Ovary (tissue), 7 donors: ENCODE measurements at regions not wholly inside any gene's neighbourhood (a gene's known extent, or its start where the extent isn't known, plus 50 kb on each side); places are given as distances from the start of the nearest gene placed in this dataset.

ENCODE experiments used
- DNase-seq, 5 donors: peaks; one replicate each; pipeline ENCODE4 v3.0.0-alpha.2; 2019 to 2020
- H3K27ac ChIP-seq, 2 donors: fragments of 200-600 bp; one replicate each; pipeline versions ENCODE4 v1.5.1 to v1.8.0; 2019 to 2022
- H3K27me3 ChIP-seq: fragments of 200-600 bp; one replicate; pipeline ENCODE4 v1.8.0; 2022
- H3K36me3 ChIP-seq: fragments of 200-600 bp; sonication (generic); one replicate; pipeline ENCODE4 v1.5.1; 2019
- H3K4me1 ChIP-seq: one replicate; pipeline ENCODE4 v1.8.1; 2013; ENCODE audit warnings: mild to moderate bottlenecking, moderate library complexity; ENCODE audit not compliant: insufficient read depth
- H3K4me3 ChIP-seq: fragments of 200-600 bp; sonication (generic); one replicate; pipeline ENCODE4 v1.5.1; 2017
- H3K9me3 ChIP-seq, 2 donors: fragments of 200-600 bp in 1 of 2; sonication (generic) in 1 of 2; one replicate each; pipeline versions ENCODE4 v1.5.1 to v1.8.1; 2013 to 2019; ENCODE audit warnings: mild to moderate bottlenecking in 1 of 2, moderate library complexity in 1 of 2
- EP300 ChIP-seq: sonication (generic); formaldehyde crosslinking; IDR thresholded peaks from one replicate; pipeline ENCODE4 v1.6.1; 2017; ENCODE audit warnings: antibody characterized with exemption
- POLR2A ChIP-seq: fragments of 450-650 bp; IDR thresholded peaks from one replicate; pipeline ENCODE4 v1.6.1; 2017; ENCODE audit warnings: antibody characterized with exemption, mild to moderate bottlenecking, moderate library complexity
- WGBS, 3 donors: extraction: QIAGEN DNeasy Blood & Tissue Kit in 1 of 3; methylation state at CpG; one replicate each; pipeline versions ENCODE4 v1.1.5 to v1.1.7; 2013 to 2017; 5-methylcytosine and 5-hydroxymethylcytosine counted together
- intact Hi-C, 4 donors: fragments of 100-400 bp; cut with DNase I; formaldehyde crosslinking; loops; one replicate each; pipeline versions ENCODE4 v1.11.0 to v1.15.1; 2022 to 2023
- TF ChIP-seq, protein P1 (sequence below), 3 donors: fragments of 450-650 bp in 2 of 3; fragments of 200-600 bp in 1 of 3; IDR thresholded peaks; one replicate each; pipeline versions ENCODE4 v1.5.1 to v1.8.0; 2016 to 2022; ENCODE audit warnings: antibody characterized with exemption in 3 of 3, mild to moderate bottlenecking in 1 of 3
- donor health status: DM: no; HTN: no; CAD: no; lungs with moderate emphysema.
- donor health status: DM: no; HTN: no; CAD: no.
- donor health status: Bipolar disorder and iron deficiency.
- donor health status: DM: no; HTN: no; CAD: no.
- donor health status: DM: yes; HTN: yes; CAD: no.

DNA sequence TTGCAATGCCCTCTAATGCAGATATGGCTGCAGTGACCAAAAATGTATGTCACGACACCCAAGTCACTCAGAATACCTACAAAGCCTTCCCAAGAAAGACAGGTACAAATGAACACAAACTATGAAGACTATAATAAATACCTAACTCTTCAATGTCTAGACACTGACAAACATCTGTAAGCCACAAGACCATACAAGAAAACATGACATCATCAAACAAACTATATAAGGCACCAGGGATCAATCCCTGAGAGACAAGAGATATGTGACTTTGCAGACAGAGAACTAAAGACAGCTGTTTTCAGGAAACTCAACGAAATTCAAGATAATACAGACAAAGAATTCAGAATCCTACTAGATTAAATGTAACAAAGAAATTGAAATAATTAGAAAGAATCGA is 603.7 kb downstream of the CDH9 start:
- DNase-seq: no peak
- no peak overlapping the region for H3K27ac ChIP-seq
- H3K4me3 ChIP-seq: no peak overlapping the region
- TF ChIP-seq, protein P1, sequence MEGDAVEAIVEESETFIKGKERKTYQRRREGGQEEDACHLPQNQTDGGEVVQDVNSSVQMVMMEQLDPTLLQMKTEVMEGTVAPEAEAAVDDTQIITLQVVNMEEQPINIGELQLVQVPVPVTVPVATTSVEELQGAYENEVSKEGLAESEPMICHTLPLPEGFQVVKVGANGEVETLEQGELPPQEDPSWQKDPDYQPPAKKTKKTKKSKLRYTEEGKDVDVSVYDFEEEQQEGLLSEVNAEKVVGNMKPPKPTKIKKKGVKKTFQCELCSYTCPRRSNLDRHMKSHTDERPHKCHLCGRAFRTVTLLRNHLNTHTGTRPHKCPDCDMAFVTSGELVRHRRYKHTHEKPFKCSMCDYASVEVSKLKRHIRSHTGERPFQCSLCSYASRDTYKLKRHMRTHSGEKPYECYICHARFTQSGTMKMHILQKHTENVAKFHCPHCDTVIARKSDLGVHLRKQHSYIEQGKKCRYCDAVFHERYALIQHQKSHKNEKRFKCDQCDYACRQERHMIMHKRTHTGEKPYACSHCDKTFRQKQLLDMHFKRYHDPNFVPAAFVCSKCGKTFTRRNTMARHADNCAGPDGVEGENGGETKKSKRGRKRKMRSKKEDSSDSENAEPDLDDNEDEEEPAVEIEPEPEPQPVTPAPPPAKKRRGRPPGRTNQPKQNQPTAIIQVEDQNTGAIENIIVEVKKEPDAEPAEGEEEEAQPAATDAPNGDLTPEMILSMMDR (IDR thresholded peaks at IDR 0.05): no peak
- TF ChIP-seq POLR2A (no peak), EP300 (no peak)
- H3K36me3 ChIP-seq: no peaks in the 10 kb centered on the region
- no peaks in the 10 kb centered on the region for H3K27me3 ChIP-seq
- intact Hi-C loops: no loop called here
- H3K4me1 ChIP-seq: no peaks in the 10 kb centered on the region
- H3K9me3 ChIP-seq: no peaks in the 10 kb centered on the region
- 68 to 81% (median 76%) methylated on average over 3 of the region's 3 CpGs for WGBS, 3 donors

DNA sequence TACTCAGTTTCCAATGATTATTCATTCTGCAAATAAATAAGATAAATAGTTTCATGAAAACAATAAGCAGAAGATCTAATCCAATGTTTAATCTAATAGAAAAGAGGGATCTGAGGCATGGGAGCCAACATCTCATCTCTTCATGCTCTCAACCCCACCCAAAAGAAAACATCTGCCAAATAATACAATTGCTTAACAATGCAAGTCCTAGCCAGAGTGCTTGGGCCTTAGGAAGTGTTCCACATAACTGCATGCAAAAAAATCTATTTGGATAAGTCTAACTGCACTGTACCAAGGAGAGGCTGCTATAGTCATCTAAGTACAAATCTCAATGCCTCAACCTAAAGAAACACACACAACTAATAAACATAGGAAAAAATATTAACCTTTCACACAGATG is 606.0 kb downstream of the CDH9 start:
- TF ChIP-seq, protein P1 (IDR thresholded peaks at IDR 0.05): no peak
- TF ChIP-seq POLR2A (no peak), EP300 (no peak)
- DNase-seq: no peak
- intact Hi-C loops: no loop called here
- Histone ChIP-seq H3K36me3 (no peaks in the 10 kb centered on the region), H3K27me3 (no peaks in the 10 kb centered on the region), H3K27ac (no peak overlapping the region), H3K9me3 (no peaks in the 10 kb centered on the region), H3K4me3 (no peak overlapping the region), H3K4me1 (no peaks in the 10 kb centered on the region)

DNA sequence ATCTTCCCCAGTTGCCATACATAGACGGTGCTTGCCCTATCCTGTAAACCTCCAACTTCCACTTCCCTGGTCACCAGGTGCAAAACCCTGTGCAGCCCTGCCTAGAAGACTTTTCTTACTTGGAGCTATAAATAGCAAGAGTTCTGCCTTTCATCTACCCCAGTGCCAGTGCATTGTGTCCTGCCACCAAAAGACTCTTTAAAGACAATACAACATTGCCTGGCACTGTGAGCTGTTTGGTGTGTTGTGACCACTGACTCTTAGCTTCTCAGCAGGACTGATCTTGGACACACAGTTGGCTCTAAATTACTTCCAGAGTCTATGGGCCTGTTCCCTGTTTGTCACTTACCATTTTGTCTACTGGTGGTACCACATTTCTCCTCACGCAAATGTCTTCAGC is 608.1 kb downstream of the CDH9 start:
- TF ChIP-seq EP300: no peak
- TF ChIP-seq POLR2A: no peak
- TF ChIP-seq, protein P1 (IDR thresholded peaks at IDR 0.05): no peak
- Histone ChIP-seq H3K4me3 (no peak overlapping the region), H3K4me1 (no peaks in the 10 kb centered on the region), H3K36me3 (no peaks in the 10 kb centered on the region), H3K27ac (no peak overlapping the region), H3K9me3 (no peaks in the 10 kb centered on the region), H3K27me3 (no peaks in the 10 kb centered on the region)
- no peak for DNase-seq
- WGBS, 3 donors: 83 to 94% (median 83%) methylated on average over 2 of the region's 2 CpGs
- intact Hi-C loops: no loop called here

DNA sequence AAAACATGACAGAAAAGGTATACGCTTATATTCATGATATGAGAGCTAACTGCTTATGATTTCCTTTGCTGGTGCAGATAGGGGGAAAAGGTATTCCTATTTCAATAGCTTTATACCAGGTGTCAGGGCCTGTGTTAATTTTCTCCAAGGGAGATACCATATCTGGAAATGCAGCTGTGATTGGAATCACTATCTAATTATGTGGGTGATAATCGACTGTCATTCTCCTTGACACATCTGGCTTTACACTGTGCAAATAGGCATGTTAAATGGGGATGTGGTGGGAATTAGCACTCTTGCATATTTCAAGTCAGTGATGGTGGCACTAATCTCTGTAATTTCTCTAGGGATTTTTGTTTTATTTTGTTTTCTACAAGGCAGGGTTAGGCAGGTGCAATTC is 611.1 kb downstream of the CDH9 start:
- Histone ChIP-seq H3K4me3 (no peak overlapping the region), H3K9me3 (no peaks in the 10 kb centered on the region), H3K27ac (no peak overlapping the region), H3K4me1 (no peaks in the 10 kb centered on the region), H3K36me3 (no peaks in the 10 kb centered on the region), H3K27me3 (no peaks in the 10 kb centered on the region)
- TF ChIP-seq, protein P1 (IDR thresholded peaks at IDR 0.05): no peak
- TF ChIP-seq EP300 (no peak), POLR2A (no peak)
- DNase-seq: no peak
- 78 to 84% (median 79%) methylated on average over 2 of the region's 2 CpGs for WGBS, 3 donors
- intact Hi-C loops: no loop called here

DNA sequence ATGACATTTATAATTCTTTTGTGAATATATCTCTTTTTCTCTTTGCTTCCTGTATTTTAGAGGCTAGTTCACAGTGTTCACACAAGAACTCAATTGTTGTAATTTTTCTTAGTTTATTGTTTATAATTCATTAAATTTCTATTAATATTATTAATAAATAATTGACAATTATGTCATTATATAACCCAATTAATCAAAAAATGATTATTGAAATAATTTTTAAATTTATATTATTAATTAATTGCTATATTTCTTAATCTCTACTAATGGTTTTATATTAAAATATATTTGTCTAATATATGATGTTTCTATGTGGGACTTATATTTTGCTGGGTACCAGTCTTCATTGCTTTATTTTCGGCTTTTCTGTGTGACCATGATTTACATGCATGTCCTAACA is 618.4 kb downstream of the CDH9 start:
- H3K4me3 ChIP-seq: no peak overlapping the region
- intact Hi-C loops: no loop called here
- DNase-seq: no peak
- H3K27ac ChIP-seq: no peak overlapping the region
- TF ChIP-seq POLR2A: no peak
- TF ChIP-seq EP300: no peak
- TF ChIP-seq, protein P1 (IDR thresholded peaks at IDR 0.05): no peak
- peaks cover 0 to 5% of the 10 kb centered on the region in 2 donors for H3K9me3 ChIP-seq
- H3K36me3 ChIP-seq: no peaks in the 10 kb centered on the region
- 86 to 94% (median 88%) methylated on average over 1 of the region's 1 CpG for WGBS, 3 donors
- no peaks in the 10 kb centered on the region for H3K4me1 ChIP-seq
- H3K27me3 ChIP-seq: no peaks in the 10 kb centered on the region
